Inflammatory macrophage (primary cell): ENCODE measurements at regions not wholly inside any gene's neighbourhood (a gene's known extent, or its start where the extent isn't known, plus 50 kb on each side); places are given as distances from the start of the nearest gene placed in this dataset.
"Not testable (repeated sequence)": the region's sequence is repeated elsewhere in the genome, so short reads cannot be mapped to it uniquely, and the experiment has no call there.

ENCODE experiments used
- DNase-seq, 2 donors: peaks; one replicate each; pipeline ENCODE4 v3.0.0-alpha.2; 2020 to 2022

GRCh38 chr1:149279015-149279414 is 175.7 kb upstream of the NBPF9 start:
- not testable (repeated sequence) for DNase-seq

DNA sequence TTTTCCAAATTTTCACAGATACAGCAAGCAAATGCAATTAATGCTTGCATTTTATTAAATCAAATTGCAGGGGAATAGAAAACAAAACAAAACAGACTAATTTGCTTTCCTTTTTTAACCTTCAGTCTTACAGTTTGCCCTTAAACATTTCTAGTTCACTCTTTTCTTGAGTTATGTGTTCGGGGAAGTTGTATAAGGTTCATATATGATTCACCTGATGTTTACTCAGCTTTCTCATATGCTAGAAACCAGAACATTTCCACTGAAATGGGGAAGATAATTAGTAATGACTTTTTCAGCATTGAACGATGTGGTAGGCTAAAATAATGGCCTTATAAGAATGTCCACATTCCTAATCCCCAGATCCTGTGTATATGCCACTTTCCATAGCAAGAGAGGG is 176.2 kb upstream of the NBPF9 start:
- not testable (repeated sequence) for DNase-seq

GRCh38 chr1:149284773-149285172 is 181.4 kb upstream of the NBPF9 start:
- DNase-seq: not testable (repeated sequence)

- not testable (repeated sequence) for DNase-seq
These were observed 181.9 kb upstream of the NBPF9 start for GRCh38 chr1:149285205-149285604.

DNA sequence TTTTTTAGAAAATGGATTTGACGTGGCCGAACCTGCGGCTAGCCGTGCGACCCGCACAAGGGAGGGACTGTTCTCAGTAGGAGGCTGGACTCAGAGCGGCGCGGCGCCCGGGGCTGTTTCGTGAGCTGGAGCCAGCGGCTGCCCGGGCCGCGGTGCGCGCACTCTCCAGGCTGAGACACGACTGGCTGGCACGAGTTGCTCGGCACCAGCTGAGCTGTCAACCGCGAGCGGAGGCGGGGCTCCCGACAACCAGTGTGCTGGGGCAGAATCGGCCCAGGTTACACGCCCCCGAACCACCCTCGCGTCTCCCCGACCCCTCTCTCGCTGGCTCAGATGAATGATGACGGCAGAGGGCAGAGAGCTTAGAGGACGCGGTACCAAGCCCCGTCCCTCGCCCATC is 182.3 kb upstream of the NBPF9 start:
- DNase-seq: not testable (repeated sequence)

GRCh38 chr1:149288580-149288979 is 185.2 kb upstream of the NBPF9 start:
- not testable (repeated sequence) for DNase-seq

- not testable (repeated sequence) for DNase-seq
These were observed 174.2 kb upstream of the NBPF19 start for GRCh38 chr1:149300478-149301218.

GRCh38 chr1:149301282-149301681 is 173.6 kb upstream of the NBPF19 start:
- DNase-seq: not testable (repeated sequence)

DNA sequence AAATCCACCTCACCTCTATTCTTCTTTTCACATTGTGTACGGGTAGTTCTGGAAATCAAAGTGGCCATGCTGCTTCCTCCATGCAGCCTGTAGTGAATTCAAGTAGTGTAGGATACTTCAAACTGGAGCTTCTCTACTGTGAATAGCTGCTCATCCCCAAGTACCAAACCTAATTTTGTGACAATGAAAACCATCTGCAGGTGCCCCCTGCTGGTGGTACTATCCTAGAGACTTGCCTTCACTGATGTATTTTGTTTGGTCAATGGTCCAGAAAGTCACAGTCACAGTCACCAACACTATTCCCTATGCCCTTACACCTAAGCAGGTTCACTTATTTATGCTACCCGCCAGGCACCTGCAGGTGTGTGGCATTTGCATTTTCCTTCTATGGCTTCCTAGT is 170.0 kb upstream of the NBPF19 start:
- DNase-seq: not testable (repeated sequence)

DNA sequence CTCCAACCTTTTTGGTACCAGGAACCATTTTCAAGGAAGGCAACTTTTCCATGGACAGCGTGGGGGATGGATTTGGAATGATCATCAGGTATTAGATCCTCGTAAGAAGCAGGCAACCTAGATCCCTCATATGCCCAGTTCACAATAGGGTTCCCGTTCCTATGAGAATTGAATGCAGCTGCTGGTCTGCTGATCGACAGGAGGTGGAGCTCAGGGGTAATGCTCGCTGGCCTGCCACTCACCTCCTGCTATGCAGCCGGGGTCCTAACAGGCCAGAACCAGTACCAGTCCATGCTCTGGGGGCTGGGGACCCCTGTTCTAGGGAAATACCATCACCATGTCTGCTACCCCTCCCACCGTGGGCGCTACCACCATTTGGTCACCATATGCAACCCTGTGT is 167.2 kb upstream of the NBPF19 start:
- DNase-seq: not testable (repeated sequence)

DNA sequence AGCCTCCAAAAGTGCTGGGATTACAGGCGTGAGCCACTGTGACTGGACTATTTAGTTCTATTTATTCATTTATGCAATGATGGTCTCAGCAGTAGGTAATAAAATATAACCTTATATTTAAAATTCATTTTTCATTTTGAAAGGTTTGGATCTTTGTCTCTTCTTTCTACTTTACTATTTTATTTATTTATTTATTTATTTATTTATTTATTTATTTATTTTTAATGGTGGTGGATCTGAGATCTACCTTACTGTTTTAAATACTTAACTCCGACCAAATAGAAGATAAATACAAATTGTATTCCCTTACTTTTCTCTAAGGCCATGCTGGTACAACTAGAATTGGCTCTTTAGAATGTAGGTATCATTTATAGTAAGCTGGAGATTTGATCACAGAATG is 159.9 kb upstream of the NBPF19 start:
- not testable (repeated sequence) for DNase-seq

DNA sequence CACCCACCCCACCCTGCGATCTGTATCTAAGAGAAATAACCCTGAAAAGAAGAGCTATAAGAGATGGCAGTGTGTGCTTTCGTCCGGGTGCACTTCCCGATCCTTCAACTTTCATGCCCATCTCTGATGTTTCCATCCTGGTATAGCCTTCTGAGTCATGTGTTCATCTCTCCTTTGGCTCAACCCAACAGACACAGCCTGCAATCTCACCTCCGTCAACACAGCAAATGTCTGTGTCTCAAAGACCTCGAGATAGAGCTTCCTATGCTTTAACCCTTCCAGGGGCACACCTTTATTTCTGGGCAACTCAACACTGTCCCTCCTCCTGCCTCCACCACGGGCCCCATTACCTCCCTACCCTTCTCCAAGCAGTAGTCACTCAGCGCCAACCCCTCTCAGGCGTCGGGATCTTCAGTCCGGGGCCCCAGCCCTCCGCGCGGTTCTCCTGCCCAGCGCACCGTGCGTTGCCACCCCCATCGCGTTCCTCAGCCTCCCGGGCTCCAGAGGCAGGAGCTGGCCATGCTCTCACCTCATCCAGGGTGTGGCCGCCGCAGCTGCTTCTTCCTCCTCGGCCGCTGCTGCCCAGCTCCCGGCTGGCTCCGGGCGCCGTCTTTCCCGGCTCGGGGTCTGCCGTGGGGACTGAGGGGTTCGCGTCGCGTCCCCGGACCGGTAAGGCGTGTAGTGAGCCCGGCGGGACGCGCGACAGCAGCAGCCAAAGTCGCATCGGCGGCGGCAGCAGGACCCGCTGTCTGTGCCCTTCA is 153.7 kb upstream of the NBPF19 start:
- not testable (repeated sequence) for DNase-seq

DNA sequence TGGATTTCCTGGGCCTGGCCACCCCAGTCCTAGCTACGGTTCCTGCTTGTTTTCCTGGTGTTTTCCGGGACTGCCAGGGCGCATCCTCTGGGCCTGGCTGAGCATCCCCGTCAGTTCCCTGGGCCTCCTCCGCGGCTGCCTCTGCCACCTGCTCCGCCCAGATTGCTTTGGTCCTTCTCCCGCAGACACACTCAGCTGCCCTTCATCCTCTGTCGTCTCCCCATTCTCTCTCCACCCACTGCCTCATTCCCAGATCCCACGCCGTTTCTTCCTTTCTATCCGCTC is 153.2 kb upstream of the NBPF19 start:
- not testable (repeated sequence) for DNase-seq

DNA sequence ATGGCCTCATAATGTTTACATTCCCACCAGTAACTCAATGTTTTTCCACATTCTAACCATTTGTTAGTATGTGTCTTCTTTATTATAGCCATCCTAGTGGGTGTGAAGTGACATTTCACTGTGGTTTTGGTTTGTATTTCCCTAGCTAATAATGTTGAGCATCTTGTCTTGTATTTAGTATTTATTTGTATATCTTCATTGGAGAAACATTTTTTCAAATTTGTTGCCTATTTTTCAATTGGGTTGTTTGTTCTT is 144.8 kb upstream of the NBPF19 start:
- not testable (repeated sequence) for DNase-seq

DNA sequence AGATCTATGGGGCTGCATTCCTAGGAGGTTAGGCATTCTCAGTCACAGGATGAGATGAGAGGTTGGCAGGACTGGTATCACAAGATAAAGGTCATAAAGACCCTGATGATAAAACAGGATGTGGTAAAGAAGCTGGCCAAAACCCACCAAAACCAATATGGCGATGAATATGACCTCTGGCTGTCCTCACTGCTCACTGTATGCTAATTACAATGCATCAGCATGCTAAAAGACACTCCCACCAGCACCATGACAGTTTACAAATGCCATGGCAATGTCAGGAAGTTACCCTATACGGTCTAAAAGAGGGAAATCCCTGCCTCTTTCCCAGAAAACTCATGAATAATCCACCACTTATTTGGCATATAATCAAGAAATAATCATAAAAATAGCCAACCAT is 138.8 kb upstream of the NBPF19 start:
- DNase-seq: not testable (repeated sequence)

DNA sequence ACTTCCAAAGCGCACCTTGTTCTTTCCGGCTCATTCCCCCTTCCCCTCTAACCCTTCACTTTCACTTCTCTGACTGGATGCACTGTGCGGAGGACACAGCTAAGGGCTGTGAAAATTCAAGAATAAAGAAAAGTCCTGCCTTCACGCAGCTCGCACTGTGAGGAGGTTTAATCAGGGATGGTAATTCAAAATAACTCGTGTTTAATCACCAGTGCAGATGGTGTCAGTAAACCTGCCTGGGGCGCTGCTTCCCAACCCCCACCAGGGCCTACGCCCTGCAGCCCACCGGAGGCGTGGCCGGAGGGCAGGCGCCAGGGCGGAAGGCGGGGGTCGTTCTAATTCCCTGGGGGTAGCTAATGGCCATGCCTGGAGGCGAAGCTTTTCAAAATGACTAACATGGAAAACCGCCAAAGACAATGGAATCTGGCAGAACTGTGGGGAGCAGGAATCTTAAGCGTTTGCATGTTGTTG is 136.6 kb upstream of the NBPF19 start:
- not testable (repeated sequence) for DNase-seq

DNA sequence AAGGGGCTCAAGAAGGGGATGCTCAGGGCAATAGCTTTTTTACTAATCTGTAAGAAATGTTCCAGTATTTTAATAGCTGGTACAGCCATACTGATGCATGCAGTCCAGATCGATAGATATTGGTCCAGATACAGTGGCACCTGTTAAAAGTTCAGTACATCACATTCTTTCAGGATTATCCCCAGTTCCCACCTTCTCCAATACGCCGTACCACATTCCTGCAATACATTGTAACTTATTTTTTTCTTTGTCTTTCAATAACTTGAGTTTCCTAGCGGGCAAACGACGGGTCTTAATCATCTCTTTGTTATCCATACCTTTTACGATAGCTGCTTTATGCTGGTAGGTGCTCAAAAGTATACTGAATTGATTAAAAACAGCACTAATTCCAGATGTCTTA is 136.1 kb upstream of the NBPF19 start:
- not testable (repeated sequence) for DNase-seq

- not testable (repeated sequence) for DNase-seq
These were observed 125.4 kb upstream of the NBPF19 start for GRCh38 chr1:149349448-149349847.

DNA sequence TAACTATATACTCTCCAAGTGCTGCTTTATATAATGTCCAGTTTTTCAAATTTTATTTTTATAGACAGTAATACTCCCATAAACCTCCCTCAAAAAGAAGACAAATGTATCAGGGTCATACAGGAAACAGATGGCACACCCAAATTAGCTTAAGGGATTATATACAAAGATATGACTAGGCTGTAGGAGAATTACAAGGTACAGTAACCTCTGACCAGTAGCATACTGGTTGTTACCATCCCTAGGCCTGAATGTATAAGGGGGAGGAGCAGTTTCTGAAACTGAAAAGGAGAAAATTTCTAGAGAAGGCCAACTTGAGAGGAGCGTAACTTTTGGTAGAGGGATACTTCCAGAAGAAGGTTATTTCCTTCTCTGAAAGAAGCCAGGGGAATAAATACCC is 122.6 kb upstream of the NBPF19 start:
- DNase-seq: not testable (repeated sequence)

DNA sequence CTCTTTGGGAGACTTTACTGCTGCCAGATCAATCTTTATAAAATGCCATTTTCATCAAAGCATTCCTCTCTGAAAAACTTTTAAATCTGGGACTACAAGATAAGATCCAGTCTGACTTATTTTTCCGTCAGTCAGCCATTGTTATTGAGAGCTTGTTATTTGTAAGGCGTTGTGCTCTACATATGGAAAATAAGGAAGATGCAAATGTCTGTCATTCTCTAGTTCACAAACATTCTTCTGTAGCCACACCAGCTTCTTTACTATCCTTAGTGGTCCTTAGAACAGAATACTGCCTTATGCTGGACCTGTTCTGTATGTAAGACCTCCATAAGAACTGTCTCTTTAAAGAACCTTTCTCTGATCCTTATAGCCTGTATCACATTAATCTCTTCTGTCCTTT is 120.3 kb upstream of the NBPF19 start:
- DNase-seq: not testable (repeated sequence)

GRCh38 chr1:149355748-149356147 is 119.1 kb upstream of the NBPF19 start:
- DNase-seq: not testable (repeated sequence)

- DNase-seq: not testable (repeated sequence)
These were observed 118.7 kb upstream of the NBPF19 start for GRCh38 chr1:149356152-149356551.

GRCh38 chr1:149360351-149360750 is 114.5 kb upstream of the NBPF19 start:
- not testable (repeated sequence) for DNase-seq

GRCh38 chr1:149361310-149361709 is 113.5 kb upstream of the NBPF19 start:
- not testable (repeated sequence) for DNase-seq
